ENCODE measurements at regions not wholly inside any gene's neighbourhood (a gene's known extent, or its start where the extent isn't known, plus 50 kb on each side); places are given as distances from the start of the nearest gene placed in this dataset.

GRCh38 chr1:98059620-98060019 lies 138.8 kb upstream of the DPYD start:
- no peak for TF ChIP-seq CTCF (IDR thresholded peaks at IDR 0.05)
- no peak for TF ChIP-seq POLR2A (IDR thresholded peaks at IDR 0.05)
- TF ChIP-seq EP300 (IDR thresholded peaks at IDR 0.05) = no peak
